Posterior vena cava (tissue), 2 donors: ENCODE measurements at regions not wholly inside any gene's neighbourhood (a gene's known extent, or its start where the extent isn't known, plus 50 kb on each side); places are given as distances from the start of the nearest gene placed in this dataset.

Experiments used
- DNase-seq: peaks from one replicate; pipeline ENCODE4 v3.0.0-alpha.2; 2020; ENCODE audit warnings: low spot score
- intact Hi-C, 2 donors: fragments of 100-400 bp; cut with DNase I; formaldehyde crosslinking; loops; one replicate each; pipeline versions ENCODE4 v1.14.1 to v1.14.2; 2022 to 2023
- donor health status: DM: yes; HTN: yes; CAD: no.
- donor health status: DM: yes; HTN: yes; CAD: no.

- intact Hi-C loops = no loop called here
- DNase-seq = no peak
Measured at GRCh38 chr7:52026140-52026539, 709.5 kb upstream of the COBL start.

GRCh38 chr7:52021343-52021742 is 704.7 kb upstream of the COBL start:
- intact Hi-C loops = no loop called here
- DNase-seq = no peak

- intact Hi-C loops = no loop called here
Measured at GRCh38 chr7:52018680-52019054, 702.1 kb upstream of the COBL start.

GRCh38 chr7:52017802-52018679 is 701.4 kb upstream of the COBL start:
- intact Hi-C loops = no loop called here

More at GRCh38 chr7:52018680-52019054, 702.1 kb upstream of the COBL start:
- DNase-seq = no peak

GRCh38 chr7:52009181-52009580 is 692.6 kb upstream of the COBL start:
- intact Hi-C loops = no loop called here
- DNase-seq = no peak

More at GRCh38 chr7:52017802-52018679, 701.4 kb upstream of the COBL start:
- no peak for DNase-seq

GRCh38 chr7:52006674-52007073 is 690.1 kb upstream of the COBL start:
- intact Hi-C loops = no loop called here

GRCh38 chr7:52005613-52006012 is 689.0 kb upstream of the COBL start:
- intact Hi-C loops = no loop called here
- DNase-seq = no peak

More at GRCh38 chr7:52006674-52007073, 690.1 kb upstream of the COBL start:
- DNase-seq = no peak

GRCh38 chr7:51995596-51996179 is 679.1 kb upstream of the COBL start:
- intact Hi-C loops = no loop called here
- DNase-seq = no peak

GRCh38 chr7:51982653-51983052 is 666.0 kb upstream of the COBL start:
- intact Hi-C loops = no loop called here
- DNase-seq = no peak

GRCh38 chr7:51980812-51981211 is 664.2 kb upstream of the COBL start:
- no peak for DNase-seq
- intact Hi-C loops = no loop called here

GRCh38 chr7:51980313-51980712 is 663.7 kb upstream of the COBL start:
- DNase-seq = no peak
- intact Hi-C loops = no loop called here

- intact Hi-C loops = no loop called here
- DNase-seq = no peak
Measured at GRCh38 chr7:51977913-51978312, 661.3 kb upstream of the COBL start.

GRCh38 chr7:51973939-51974338 is 657.3 kb upstream of the COBL start:
- intact Hi-C loops = no loop called here
- no peak for DNase-seq

GRCh38 chr7:51973071-51973470 is 656.5 kb upstream of the COBL start:
- DNase-seq = no peak
- intact Hi-C loops = no loop called here

- intact Hi-C loops = no loop called here
- DNase-seq = no peak
Measured at GRCh38 chr7:51970961-51971665, 654.5 kb upstream of the COBL start.

- intact Hi-C loops = no loop called here
- DNase-seq = no peak
Measured at GRCh38 chr7:51968461-51968860, 651.9 kb upstream of the COBL start.

- DNase-seq = no peak
- intact Hi-C loops = no loop called here
Measured at GRCh38 chr7:51965454-51965853, 648.8 kb upstream of the COBL start.

- intact Hi-C loops = no loop called here
- DNase-seq = no peak
Measured at GRCh38 chr7:51961804-51962203, 645.2 kb upstream of the COBL start.

GRCh38 chr7:51950813-51951212 is 634.2 kb upstream of the COBL start:
- no peak for DNase-seq
- intact Hi-C loops = no loop called here
